A549 (cell line): ENCODE measurements at regions not wholly inside any gene's neighbourhood (a gene's known extent, or its start where the extent isn't known, plus 50 kb on each side); places are given as distances from the start of the nearest gene placed in this dataset.

ENCODE experiments used
- ATAC-seq, 2 experiments: fragments of 200-7000 bp in 1 of 2; fragments of >200 bp in 1 of 2; cut with Nextera tagmentation in 1 of 2; cut with Tn5 transposase in 1 of 2; 3 replicates each; pipeline versions ENCODE4 v1.8.0 to v1.9.1; 2018 to 2020; ENCODE audit warnings: mild to moderate bottlenecking in 1 of 2, moderate library complexity in 1 of 2
- CTCF ChIA-PET: fragments of 300-600 bp; sonication (Branson Sonifier 250); formaldehyde crosslinking; extraction: SDS; loops from one replicate; lab custom pipeline; 2021; ENCODE audit warnings: antibody characterized with exemption, inconsistent platforms; lab: Yijun Ruan, JAX
- POLR2A ChIA-PET: fragments of 350-600 bp; formaldehyde crosslinking; extraction: SDS; loops from one replicate; lab custom pipeline; 2021; ENCODE audit warnings: antibody characterized with exemption, inconsistent platforms; lab: Yijun Ruan, JAX
- DNase-seq, 2 experiments: peaks; one replicate each; pipeline versions ENCODE4 v3.0.0 to v3.0.0-alpha.2; 2011 to 2016; ENCODE audit warnings: low read depth in 1 of 2, low spot score in 1 of 2
- FAIRE-seq: peaks from 2 replicates; lab custom pipeline; 2011; peaks lifted over from hg19 to GRCh38; lab: Jason Lieb, UNC
- H3K27ac ChIP-seq, 2 experiments: fragments of >200 bp; sonication (Bioruptor Twin); formaldehyde crosslinking; 3 replicates each; pipeline ENCODE4 v1.5.1; 2016 to 2017
- H3K4me1 ChIP-seq: fragments of >200 bp; sonication (Bioruptor Twin); formaldehyde crosslinking; 3 replicates; pipeline ENCODE4 v1.6.1; 2016
- H3K4me2 ChIP-seq: fragments of >200 bp; sonication (Bioruptor Twin); formaldehyde crosslinking; 3 replicates; pipeline ENCODE4 v1.6.1; 2016
- H3K4me3 ChIP-seq: fragments of >200 bp; sonication (Bioruptor Twin); formaldehyde crosslinking; 3 replicates; pipeline ENCODE4 v1.5.1; 2016
- H3K9me3 ChIP-seq: fragments of >200 bp; sonication (Bioruptor Twin); formaldehyde crosslinking; 3 replicates; pipeline ENCODE4 v1.6.1; 2016
- BHLHE40 ChIP-seq: IDR thresholded peaks from 2 replicates; pipeline ENCODE4 v1.6.1; 2012; ENCODE audit warnings: low read depth, low read length, inconsistent platforms
- CBX2 ChIP-seq: fragments of 200-600 bp; sonication (generic); IDR thresholded peaks from 2 replicates; pipeline ENCODE4 v1.6.1; 2016; ENCODE audit warnings: low read depth, mild to moderate bottlenecking, borderline replicate concordance
- CBX8 ChIP-seq: fragments of 200-600 bp; sonication (generic); IDR thresholded peaks from 2 replicates; pipeline ENCODE4 v1.6.1; 2016
- CEBPB ChIP-seq, 2 experiments: fragments of >200 bp in 1 of 2; sonication (Bioruptor Twin) in 1 of 2; formaldehyde crosslinking in 1 of 2; IDR thresholded peaks; 2 replicates each; pipeline ENCODE4 v1.6.1; 2012 to 2016
- CHD2 ChIP-seq: fragments of 150-350 bp; IDR thresholded peaks from 2 replicates; pipeline ENCODE4 v1.6.1; 2014; ENCODE audit warnings: low read length; ENCODE audit not compliant: partially characterized antibody
- CTCF ChIP-seq: fragments of >200 bp; sonication (Bioruptor Twin); formaldehyde crosslinking; IDR thresholded peaks from 3 replicates; pipeline ENCODE4 v1.5.1; 2016
- E2F6 ChIP-seq: IDR thresholded peaks from 2 replicates; pipeline ENCODE4 v1.6.1; 2012; ENCODE audit warnings: low read depth, borderline replicate concordance
- EHMT2 ChIP-seq: fragments of 200-600 bp; sonication (generic); IDR thresholded peaks from 2 replicates; pipeline ENCODE4 v1.6.1; 2016; ENCODE audit warnings: antibody characterized with exemption, low read depth, mild to moderate bottlenecking, moderate library complexity
- FOSB ChIP-seq: fragments of 250-450 bp; sonication (Bioruptor Pico); IDR thresholded peaks from 2 replicates; pipeline ENCODE4 v1.5.0; 2020; ENCODE audit warnings: mild to moderate bottlenecking, moderate library complexity
- FOXS1 ChIP-seq: fragments of 250-450 bp; sonication (Bioruptor Pico); IDR thresholded peaks from 2 replicates; pipeline ENCODE4 v1.5.0; 2020; ENCODE audit warnings: mild to moderate bottlenecking, moderate library complexity
- GATA3 ChIP-seq: IDR thresholded peaks from 2 replicates; pipeline ENCODE4 v1.6.1; 2012; ENCODE audit warnings: borderline replicate concordance
- HOXA7 ChIP-seq: fragments of 250-450 bp; sonication (Bioruptor Pico); IDR thresholded peaks from 2 replicates; pipeline ENCODE4 v1.5.0; 2020; ENCODE audit warnings: mild to moderate bottlenecking, moderate library complexity
- JUN ChIP-seq, 2 experiments: fragments of >200 bp; sonication (Bioruptor Twin); formaldehyde crosslinking; IDR thresholded peaks; 2 replicates in 1 of 2; 3 replicates in 1 of 2; pipeline ENCODE4 v1.6.1; 2016 to 2017
- KDM5A ChIP-seq: fragments of 200-600 bp; sonication (generic); IDR thresholded peaks from 2 replicates; pipeline ENCODE4 v1.6.1; 2016; ENCODE audit warnings: antibody characterized with exemption, mild to moderate bottlenecking
- MAZ ChIP-seq: fragments of 150-350 bp; IDR thresholded peaks from 2 replicates; pipeline ENCODE4 v1.6.1; 2014; ENCODE audit warnings: antibody characterized with exemption, low read depth, low read length, borderline replicate concordance
- MYC ChIP-seq: IDR thresholded peaks from 2 replicates; pipeline ENCODE4 v1.6.1; 2012; ENCODE audit warnings: mild to moderate bottlenecking, inconsistent platforms, low read length, improper control_type of control experiment, borderline replicate concordance
- NFE2L2 ChIP-seq: fragments of 150-350 bp; conservative IDR thresholded peaks from 2 replicates; pipeline ENCODE4 v1.6.1; 2014; ENCODE audit warnings: low read length
- NPAS2 ChIP-seq: fragments of 250-450 bp; sonication (Bioruptor Pico); IDR thresholded peaks from 2 replicates; pipeline ENCODE4 v1.8.0; 2022; ENCODE audit warnings: mild to moderate bottlenecking, moderate library complexity, borderline replicate concordance
- PHF8 ChIP-seq: fragments of 200-600 bp; sonication (generic); IDR thresholded peaks from 2 replicates; pipeline ENCODE4 v1.6.1; 2016; ENCODE audit warnings: low read depth, mild to moderate bottlenecking, antibody characterized with exemption, moderate library complexity, borderline replicate concordance
- POLR2A ChIP-seq: IDR thresholded peaks from 2 replicates; pipeline ENCODE4 v1.6.1; 2012; ENCODE audit warnings: mild to moderate bottlenecking, low read length
- POLR2AphosphoS2 ChIP-seq: conservative IDR thresholded peaks from 2 replicates; pipeline ENCODE4 v1.6.1; 2012; ENCODE audit warnings: low read length, improper control_type of control experiment, inconsistent platforms
- RAD21 ChIP-seq, 2 experiments: fragments of >200 bp in 1 of 2; sonication (Bioruptor Twin) in 1 of 2; formaldehyde crosslinking in 1 of 2; IDR thresholded peaks in 1 of 2; conservative IDR thresholded peaks in 1 of 2; 2 replicates in 1 of 2; 3 replicates in 1 of 2; pipeline ENCODE4 v1.6.1; 2012 to 2018; ENCODE audit warnings: inconsistent platforms in 1 of 2
- RCOR1 ChIP-seq: fragments of 150-350 bp; IDR thresholded peaks from 2 replicates; pipeline ENCODE4 v1.6.1; 2014; ENCODE audit warnings: antibody characterized with exemption, low read length, low read depth
- RNF2 ChIP-seq: fragments of 200-600 bp; sonication (generic); IDR thresholded peaks from 2 replicates; pipeline ENCODE4 v1.6.1; 2016; ENCODE audit warnings: low read depth, mild to moderate bottlenecking, antibody characterized with exemption, moderate library complexity, borderline replicate concordance
- ZC3H11A ChIP-seq: fragments of 450-650 bp; IDR thresholded peaks from 2 replicates; pipeline ENCODE4 v1.6.1; 2014; ENCODE audit warnings: antibody characterized with exemption, mild to moderate bottlenecking
- ZSCAN20 ChIP-seq: fragments of 250-450 bp; sonication (Bioruptor Pico); IDR thresholded peaks from 2 replicates; pipeline ENCODE4 v1.8.0; 2022; ENCODE audit warnings: mild to moderate bottlenecking, moderate library complexity
- WGBS: methylation state at CpG from one replicate; pipeline ENCODE4 v1.1.6; 2017; ENCODE audit errors: missing lambda C conversion rate; 5-methylcytosine and 5-hydroxymethylcytosine counted together

DNA sequence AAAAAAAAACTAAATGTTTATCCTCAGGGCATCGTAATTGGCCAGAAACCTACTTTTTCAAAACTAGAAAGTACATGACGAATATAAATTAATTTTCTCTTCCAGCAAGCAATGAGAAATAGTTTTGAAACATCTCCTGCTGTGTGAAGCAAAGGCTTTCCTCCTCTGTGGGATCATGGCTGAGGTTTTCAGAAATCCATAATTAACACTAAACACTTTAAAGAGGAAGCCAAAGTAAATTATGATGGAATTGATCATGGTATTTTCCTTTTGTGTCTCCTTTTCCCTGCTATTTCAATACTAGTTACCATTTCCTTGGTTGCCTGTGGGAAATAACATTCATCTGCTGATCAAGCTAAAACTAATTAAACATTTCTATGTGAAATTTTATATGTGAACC lies 1413.8 kb upstream of the PCDH20 start:
- CTCF ChIA-PET: interaction anchor here (0.7 kb wide), 1 partner anchor 110 kb away, joined by 4 read pairs; no protein-coding TSS in a partner anchor

GRCh38 chr13:62799931-62800436 lies 1384.3 kb upstream of the PCDH20 start:
- WGBS: 45% methylated on average over 3 of the region's 5 CpGs
- FAIRE-seq (no peak), DNase-seq (no peak), ATAC-seq (no peak)
- ChIA-PET CTCF (no interaction called here), POLR2A (no interaction called here)
- no peaks in the 10 kb centered on the region for H3K9me3 ChIP-seq
- H3K4me2 ChIP-seq: no peak overlapping the region
- no peaks in the 10 kb centered on the region for H3K4me1 ChIP-seq
- TF ChIP-seq MYC: no peak
- no peak for TF ChIP-seq E2F6
- TF ChIP-seq ZC3H11A: no peak
- TF ChIP-seq RCOR1: no peak
- TF ChIP-seq POLR2A: no peak
- TF ChIP-seq JUN (IDR thresholded peaks at IDR 0.05): no peak
- no peak for TF ChIP-seq RNF2
- TF ChIP-seq PHF8: no peak
- no peak for TF ChIP-seq RAD21 (conservative IDR thresholded peaks at IDR 0.05 in 1 of 2, IDR thresholded peaks at IDR 0.05 in 1 of 2)
- TF ChIP-seq GATA3: no peak
- TF ChIP-seq NPAS2 (CRISPR knock-in tag): no peak
- TF ChIP-seq BHLHE40: no peak
- no peak for TF ChIP-seq HOXA7 (CRISPR knock-in tag)
- TF ChIP-seq CHD2: no peak
- TF ChIP-seq FOSB (CRISPR knock-in tag): no peak
- no peak overlapping the region for H3K4me3 ChIP-seq
- H3K27ac ChIP-seq: no peak overlapping the region

More for the DNA sequence above, 1413.8 kb upstream of the PCDH20 start:
- 37% methylated on average over 2 of the region's 2 CpGs for WGBS
- FAIRE-seq: no peak
- TF ChIP-seq PHF8: no peak
- Histone ChIP-seq H3K4me1 (no peaks in the 10 kb centered on the region), H3K4me3 (no peak overlapping the region), H3K9me3 (no peaks in the 10 kb centered on the region), H3K27ac (no peak overlapping the region), H3K4me2 (no peak overlapping the region)
- ATAC-seq: no peak
- no peak for DNase-seq
- POLR2A ChIA-PET: no interaction called here

GRCh38 chr13:62799038-62799535 lies 1383.4 kb upstream of the PCDH20 start:
- no peaks in the 10 kb centered on the region for H3K4me1 ChIP-seq
- WGBS: 70% methylated on average over 3 of the region's 8 CpGs
- ChIA-PET POLR2A (no interaction called here), CTCF (no interaction called here)
- no peak for ATAC-seq
- TF ChIP-seq POLR2A (no peak), EHMT2 (no peak), CBX2 (no peak), NFE2L2 (no peak), JUN (IDR thresholded peaks at IDR 0.05) (no peak), CTCF (no peak), BHLHE40 (no peak), FOXS1 (no peak), CBX8 (no peak), KDM5A (no peak), ZSCAN20 (CRISPR knock-in tag) (no peak), GATA3 (no peak), POLR2AphosphoS2 (no peak), MAZ (no peak), CEBPB (IDR thresholded peaks at IDR 0.05) (no peak)
- H3K4me3 ChIP-seq: no peak overlapping the region
- no peak overlapping the region for H3K4me2 ChIP-seq
- no peaks in the 10 kb centered on the region for H3K9me3 ChIP-seq
- no peak for FAIRE-seq
- no peak for DNase-seq
- H3K27ac ChIP-seq: no peak overlapping the region
